GM18507 (cell line): ENCODE measurements at regions not wholly inside any gene's neighbourhood (a gene's known extent, or its start where the extent isn't known, plus 50 kb on each side); places are given as distances from the start of the nearest gene placed in this dataset.
A peak's percentile ranks its signal among the peaks of the same experiment; 100 is the strongest.

Experiments used
- DNase-seq: peaks from one replicate; pipeline ENCODE4 v3.0.0; 2011; ENCODE audit warnings: low read depth; ENCODE audit not compliant: insufficient read length; ENCODE audit errors: extremely low spot score
- FAIRE-seq: peaks from 2 replicates; lab custom pipeline; 2011; peaks lifted over from hg19 to GRCh38; lab: Jason Lieb, UNC

DNA sequence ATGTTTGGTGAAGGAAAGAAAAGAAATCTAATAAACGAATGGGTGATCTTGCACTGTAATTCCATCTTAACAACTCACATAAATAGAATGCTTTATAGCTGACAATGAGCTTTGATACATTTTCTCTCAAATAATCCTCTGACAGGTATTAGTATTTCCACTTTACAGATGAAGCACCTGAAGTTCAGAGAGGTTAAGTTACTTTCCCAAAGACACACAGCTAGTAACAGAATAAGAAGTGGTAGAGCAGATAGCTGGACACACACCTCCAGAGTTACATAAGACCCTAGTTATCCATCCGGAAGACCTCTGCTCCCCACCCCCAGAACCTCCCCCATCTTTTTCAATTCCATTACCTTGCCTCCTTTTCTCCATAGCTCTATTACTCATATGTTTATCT, 213.3 kb upstream of the ZC3H12A start:
- no peak for FAIRE-seq
- DNase-seq, result no peak

DNA sequence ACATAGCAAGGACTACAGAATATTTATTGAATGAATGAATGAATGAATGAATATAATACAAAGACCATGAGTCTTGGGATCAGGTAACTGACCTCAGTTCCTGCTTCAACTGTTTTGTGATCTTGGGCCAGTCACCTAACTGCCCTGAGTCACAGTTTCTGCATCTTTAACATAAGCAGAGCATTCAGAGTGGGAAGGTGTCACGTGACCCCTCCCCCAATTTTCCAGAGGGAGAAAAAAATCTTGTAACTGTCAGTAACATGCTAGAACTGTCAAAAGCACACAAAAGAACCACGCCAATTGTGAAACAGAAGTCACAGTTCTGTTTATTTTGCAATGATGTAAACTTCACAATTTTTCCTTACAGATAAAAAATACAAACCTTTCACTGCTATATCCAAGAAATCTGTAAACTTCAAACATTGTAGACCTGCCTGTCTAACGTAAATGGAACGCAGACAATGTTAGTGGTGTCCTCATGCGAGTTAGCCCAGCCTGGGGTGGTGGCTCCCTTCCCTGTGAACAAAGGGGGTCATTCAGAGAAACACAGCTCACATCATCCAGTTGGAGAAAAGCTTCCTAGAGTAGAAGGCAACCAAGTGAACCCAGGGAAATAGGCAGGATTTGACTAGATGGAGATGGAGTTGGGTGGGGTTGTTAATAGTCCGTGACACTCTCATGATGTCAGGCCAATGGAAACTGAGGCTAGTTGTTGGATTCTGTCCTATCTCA, 211.8 kb upstream of the ZC3H12A start:
- no peak for DNase-seq
- FAIRE-seq, result no peak

DNA sequence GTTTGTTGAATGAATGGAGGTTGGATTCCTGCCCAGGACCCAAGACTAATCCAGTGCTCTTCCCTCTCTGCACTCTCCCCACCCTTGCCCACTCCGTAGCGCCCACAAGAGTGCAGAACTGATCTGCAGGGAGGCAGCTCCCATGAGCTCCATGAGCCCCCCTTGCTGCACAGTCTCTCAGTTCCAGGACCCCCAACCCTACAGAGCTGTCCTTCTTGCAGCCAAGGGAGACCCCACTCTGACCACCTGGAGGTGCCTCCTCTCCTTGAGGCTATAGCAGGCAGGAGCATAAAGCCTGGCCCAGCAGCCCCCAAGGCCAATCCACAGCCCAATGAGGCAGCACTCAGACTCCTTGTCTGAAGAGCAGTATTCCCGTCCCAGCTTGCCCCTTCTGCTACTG, 209.2 kb upstream of the ZC3H12A start:
- DNase-seq (no peak), FAIRE-seq (no peak)

DNA sequence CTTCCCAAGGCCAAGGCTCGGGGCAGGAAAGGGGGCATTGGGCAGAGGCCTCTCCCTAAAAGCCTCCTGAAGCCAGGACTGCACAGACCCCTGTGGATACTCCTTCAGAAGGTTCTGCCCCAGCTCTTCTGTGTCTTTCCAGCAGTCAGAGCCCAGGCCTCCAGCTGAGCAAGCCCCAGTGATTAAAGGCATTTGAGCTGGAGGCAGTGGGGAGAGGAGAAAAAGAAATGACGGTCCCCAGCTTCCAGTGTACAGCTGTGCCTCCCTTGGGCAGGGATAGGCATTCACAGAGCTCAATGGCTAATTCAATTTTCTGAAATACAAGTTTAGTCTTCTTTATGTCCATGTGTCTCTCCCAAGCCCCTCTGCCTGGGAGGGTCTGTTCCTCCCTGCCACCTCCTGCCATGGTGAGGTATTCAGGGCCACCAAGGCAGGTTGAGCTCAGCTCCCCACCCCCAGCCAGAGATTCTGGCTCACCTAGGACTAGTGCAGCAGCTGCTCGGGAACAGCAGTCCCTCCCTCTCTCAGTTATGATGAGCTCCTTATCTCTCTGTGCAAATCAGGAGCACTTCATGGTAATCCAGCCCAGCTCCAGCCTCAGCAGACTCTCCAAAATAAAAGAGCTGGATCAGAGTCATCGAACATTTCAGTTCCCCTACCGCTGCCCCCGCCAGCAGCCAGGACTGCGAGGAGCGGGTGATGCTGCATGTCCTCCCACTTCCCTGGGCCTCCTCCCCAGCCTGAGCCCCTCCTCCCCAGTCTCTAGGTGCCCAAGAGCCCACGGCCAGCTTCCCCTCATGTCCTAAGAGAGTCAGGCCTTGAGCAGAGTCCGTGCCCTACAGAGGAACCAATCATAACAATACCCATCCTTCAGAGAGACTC, 208.4 kb upstream of the ZC3H12A start:
- FAIRE-seq, result no peak
- DNase-seq, result no peak

DNA sequence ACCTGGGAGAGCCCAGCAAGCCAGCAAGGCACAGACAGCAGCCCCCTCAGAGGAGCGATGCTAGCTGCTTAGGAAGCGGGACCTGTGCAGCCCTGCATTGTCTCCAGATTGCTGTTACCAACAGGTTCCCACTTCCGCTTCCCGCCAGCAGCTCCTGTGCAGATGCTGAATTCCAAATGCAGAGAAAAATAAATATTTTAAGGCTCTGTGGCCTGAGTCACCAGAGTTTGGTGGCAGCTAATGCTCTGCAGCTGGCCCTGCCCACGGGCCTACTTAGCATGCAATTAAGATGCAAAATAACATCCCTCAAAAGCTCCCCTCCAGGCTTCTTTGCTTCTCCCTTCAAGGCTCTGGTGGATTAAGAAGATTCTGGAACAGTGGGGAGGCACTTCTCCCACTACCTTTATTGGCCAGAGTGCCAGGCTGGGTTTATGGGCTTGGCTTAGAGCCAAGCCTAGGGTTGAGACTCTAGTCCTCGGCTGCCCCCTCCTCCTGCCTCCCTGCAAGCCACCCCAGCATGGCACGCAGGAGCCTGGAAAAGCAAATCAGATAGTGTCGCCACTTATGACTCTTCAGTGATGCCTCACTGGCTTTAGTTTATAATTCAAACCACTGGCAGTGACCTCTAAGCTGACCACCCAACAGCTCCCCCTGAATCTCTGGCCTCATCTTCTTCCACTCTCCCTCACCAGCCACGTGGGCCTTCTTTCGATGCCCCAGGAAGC, 207.1 kb upstream of the ZC3H12A start:
- DNase-seq (no peak), FAIRE-seq (no peak)

DNA sequence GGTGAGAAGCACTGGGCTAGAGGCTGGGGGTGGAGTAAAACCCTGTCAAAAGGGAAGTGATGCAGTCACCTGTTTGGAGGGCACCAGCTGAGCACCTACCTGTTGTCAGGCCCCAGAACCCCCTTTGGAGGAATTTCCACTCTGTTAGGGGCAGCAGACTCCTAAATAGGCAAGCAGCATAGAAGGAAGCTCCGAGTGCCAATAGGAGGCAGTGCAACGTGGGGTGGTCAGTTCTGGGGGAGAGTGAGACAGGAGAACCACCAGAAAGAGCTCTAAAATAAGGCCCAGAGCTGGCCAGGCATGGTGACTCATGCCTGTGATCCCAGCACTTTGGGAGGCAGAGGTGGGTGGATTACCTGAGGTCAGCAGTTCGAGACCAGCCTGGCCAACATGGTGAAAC, 203.7 kb upstream of the ZC3H12A start:
- FAIRE-seq (no peak), DNase-seq (no peak)

DNA sequence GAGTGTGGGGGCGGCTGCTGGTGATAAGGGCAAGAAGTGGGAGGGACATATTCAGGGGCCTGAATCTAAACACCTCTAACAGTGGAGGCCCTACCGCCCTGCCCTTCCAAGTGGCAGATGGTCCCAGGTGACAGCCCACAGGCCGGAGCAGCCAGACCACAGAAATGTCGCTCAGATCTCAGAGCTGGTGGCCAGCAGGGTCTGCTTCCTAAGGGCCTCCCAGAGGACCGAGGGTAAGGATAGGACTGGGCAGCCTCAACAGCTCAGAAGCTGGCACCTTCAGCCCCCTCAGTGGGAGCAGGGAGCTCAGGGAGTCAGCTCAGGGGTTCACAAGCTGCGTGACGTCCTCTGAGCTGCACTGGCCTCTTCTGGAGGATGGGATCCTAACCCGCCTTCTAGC, 201.8 kb upstream of the ZC3H12A start:
- DNase-seq (no peak), FAIRE-seq (no peak)

DNA sequence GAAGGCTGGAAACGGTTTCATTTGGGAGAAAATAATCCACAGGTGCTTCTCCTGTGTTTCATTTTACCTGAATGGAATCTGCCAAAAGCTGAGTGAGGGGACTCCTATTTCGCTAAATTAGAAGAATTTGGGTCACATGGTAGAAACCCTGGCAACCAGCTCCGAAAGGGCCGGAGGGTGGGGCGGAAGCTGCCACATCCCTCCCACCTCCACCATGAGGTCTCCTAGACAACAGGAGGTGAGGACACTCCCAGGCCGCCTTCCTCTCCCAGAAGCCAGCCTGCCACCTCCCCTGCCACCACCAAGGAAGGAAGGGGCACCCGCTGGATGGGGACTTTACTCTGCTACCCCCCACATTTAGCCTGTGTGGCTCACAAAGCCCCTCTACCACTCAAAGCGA, 199.9 kb upstream of the ZC3H12A start:
- DNase-seq (no peak), FAIRE-seq (no peak)

DNA sequence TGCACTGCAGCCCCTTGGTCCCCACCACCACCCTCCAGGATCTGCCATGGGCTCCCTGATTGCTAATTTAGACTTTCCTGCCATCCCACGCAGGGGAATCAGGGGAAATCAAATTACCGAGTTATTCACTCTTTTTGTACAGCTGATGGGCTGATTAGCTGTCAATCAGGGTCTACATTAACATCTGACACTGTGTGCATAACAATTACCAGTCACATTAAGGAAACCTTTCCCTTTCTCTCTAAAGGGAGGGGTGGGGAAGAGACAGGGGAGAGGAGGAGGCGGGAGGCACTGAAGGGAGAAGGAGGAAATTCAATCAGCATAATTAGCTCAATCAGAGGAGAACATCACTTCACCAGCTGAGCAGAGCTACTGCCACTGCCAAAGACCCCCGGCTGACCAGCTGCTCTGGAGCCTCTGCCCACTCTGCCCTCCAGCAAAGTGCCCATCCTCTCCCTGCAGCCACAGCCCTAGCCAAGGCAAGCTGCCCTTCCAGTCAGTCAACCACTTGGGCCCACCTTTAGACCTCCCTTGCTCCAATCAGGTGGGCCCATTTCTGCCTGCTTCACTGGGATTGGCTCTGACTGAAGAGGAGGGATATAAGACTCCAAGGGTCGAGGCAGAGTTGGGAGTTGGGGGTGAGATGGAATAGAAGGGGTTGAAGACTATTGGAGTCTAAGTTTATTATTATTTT, 199.3 kb upstream of the ZC3H12A start:
- DNase-seq, result no peak
- no peak for FAIRE-seq

DNA sequence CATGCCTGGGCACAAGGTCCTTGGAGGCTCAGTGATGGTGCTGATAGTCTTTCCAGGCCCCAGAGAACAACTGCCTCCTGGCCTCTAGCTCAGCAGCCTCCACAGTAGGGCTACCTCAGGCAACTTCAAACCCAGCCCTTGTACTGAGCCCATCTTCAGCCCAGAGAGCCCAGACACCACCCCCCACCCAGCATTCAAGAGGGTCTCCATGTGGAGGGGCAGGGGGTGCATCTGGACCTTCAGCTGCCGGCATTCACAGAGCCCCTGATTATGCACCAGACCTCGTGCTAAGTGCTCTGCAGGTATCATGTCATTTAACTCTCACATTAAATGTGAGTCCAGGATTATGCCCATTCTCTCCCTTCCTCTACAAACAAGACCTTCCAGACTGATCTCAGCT, 197.0 kb upstream of the ZC3H12A start:
- DNase-seq, result no peak
- FAIRE-seq, result no peak

DNA sequence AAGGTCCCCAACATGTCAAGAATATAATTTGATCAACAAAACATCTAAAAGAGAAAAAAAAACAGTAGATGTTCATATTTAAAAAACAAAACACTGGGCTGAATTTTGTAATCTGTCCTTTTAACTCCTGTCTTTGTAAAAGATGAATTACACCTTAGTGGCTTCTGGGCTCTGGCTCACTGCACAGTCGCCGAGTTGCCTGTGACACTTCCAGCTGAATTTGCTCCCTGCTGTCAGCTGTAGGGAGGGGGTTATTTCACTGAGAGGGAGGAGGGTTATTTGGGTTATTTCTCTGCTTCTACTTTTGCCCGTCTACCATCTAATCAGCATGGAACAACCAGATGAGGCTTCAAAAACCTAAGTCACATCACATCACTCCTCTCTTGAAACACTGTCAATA, 193.0 kb upstream of the ZC3H12A start:
- no peak for DNase-seq
- no peak for FAIRE-seq

DNA sequence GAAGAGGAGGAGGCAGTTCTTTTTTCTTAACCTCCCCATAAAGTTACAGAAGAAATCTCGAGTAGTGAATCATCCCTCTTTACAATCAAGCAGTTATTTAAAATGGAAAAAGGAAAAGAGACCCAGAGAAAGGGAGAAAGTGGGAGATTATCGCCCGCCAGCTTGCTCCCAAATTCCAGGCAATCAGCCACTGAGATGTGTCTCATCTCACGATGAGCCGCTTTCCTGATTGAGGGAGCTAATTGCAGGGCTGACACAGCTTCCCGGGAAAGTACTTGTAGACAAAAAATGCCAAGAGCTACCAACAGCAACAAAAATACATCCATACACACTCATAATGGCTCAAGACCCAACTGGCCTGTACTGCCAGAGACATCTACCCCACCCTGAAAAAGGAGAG, 191.6 kb upstream of the ZC3H12A start:
- FAIRE-seq (no peak), DNase-seq (no peak)

DNA sequence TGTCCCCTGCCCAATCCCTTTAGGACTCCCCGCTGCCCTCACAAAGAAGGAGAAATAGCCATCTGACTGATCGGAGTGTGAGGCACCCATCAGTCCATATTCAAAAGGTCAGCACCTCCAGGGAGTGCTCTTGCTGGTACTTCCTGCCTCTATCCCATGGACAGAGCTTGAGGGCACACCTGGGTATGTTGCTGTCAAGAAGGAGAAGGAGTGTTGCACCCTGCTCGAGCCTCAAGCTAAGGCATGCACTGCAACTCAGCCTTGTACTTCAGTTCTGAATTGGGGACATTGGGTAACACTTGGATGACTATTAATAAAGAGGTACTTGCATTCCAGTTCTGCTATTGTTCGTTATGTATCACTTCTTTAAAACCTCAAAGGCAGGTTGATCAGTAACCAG, 190.3 kb upstream of the ZC3H12A start:
- FAIRE-seq (no peak), DNase-seq (no peak)

DNA sequence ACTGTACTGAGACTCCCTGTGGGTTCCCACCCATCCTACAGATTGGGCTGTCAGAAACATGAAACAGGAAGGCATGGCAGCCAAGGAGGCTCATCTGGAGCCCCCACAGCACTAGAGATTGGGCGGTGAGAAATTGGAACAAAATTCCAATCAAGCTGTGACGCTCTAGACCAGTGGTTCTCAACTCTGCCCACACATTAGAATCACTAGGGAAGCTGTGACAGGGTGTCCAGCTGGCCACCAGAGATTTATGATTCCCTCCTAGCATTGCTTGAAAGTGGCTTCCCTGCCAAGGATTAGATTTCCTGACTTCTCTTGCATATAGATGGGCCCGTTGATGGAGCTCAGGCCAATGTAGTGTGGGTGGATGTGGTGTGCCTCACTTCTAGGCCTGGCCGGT, 187.5 kb upstream of the ZC3H12A start:
- FAIRE-seq, result no peak
- DNase-seq, result no peak

DNA sequence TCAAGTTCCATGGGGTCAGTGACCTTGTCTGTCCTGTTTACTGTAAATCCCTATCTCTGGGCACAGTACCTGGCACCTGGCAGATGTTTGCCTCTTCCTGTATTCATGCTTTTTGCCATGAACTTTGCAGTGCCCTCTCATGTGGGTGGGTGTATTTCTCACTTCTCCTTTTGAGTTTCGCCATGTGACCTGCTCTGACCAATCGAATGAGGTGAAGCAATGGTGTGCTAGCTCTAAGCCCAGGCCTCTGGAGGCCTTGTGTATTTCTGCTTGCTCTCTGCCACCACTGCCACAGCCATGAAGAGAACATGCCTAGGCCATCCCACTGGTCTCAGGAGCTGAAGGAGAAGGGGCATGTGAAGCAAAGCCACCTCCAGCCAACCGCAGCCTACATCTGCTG, 185.5 kb upstream of the ZC3H12A start:
- FAIRE-seq (peak; percentile 99), DNase-seq (peak; percentile 77)

DNA sequence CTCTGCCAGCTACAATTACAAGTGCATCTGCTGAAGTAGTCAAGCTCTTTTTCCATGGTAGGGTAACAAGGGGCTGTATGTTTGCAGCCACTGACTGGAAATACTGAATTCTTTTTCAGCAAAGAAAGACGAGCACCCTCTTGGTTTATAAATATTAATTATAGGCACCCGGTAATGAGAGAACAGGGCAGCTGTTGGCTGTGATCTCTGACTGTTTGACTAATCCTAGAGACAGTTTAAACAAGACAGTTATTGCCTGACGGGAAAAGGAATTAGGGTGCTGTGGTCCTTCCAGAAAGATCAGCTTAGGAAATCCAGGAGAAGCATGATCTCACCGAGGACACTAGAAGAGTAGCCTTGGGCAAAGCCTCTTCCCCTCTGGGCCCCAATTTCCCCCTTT, 183.7 kb upstream of the ZC3H12A start:
- no peak for FAIRE-seq

DNA sequence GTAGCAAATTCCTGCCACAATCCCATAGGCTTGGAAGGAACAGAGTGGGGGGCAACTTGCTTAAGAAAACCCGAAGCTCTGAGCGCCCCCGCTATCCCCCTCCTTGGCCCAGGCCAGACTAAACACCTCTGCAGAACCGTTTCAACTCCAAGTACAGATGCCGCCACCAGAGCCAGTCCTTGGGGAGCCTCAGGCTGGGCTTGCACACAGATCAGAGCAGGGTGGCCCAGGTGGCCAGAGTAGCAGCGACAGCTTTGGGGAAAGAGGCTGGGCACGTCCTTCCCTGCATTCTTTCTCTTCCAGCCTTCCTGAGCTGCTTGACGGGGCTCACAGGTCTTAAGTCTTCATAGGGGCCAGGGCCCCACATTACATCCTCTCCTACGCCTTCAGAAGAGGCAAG, 181.6 kb upstream of the ZC3H12A start:
- no peak for DNase-seq
- FAIRE-seq, result no peak

More for the DNA sequence above, 183.7 kb upstream of the ZC3H12A start:
- no peak for DNase-seq

DNA sequence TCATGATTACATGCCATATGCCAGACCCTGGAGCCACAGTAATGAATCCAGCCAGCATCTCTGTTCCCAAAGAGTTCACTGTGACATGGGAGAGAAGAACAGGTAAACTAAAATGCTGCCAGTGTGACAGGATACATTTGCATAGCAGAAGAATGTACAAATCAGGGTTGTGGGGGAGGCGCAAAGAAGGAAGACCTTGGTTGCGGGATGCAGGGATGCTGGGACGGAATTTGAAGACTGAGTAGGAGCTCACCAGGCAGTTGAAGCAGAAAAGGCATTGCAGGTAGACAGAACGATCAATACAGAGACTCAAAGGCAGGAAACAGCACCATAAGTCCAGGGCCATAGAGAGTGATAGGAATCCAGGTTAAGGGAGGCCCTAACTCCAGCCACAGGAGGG, 180.3 kb upstream of the ZC3H12A start:
- FAIRE-seq (no peak), DNase-seq (no peak)

DNA sequence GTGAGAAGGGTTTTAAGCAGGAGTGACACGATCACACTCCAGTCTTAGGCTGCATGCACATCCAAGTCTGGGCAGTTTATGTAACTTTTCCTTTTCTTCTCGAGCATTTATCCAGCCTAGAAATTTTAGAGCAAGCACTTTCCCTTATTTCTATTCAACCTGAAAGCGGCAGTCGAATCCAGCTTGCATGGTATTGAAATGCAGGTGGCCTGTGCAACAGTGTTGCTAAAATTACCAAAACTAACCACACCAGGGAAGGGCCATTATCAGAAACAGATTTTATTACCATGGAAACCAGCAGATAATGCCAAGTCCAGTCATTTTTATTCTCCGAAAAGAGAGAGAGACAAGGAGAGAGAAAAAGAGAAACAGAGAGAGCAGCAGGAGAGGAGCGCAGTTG, 179.9 kb upstream of the ZC3H12A start:
- no peak for DNase-seq
- no peak for FAIRE-seq

DNA sequence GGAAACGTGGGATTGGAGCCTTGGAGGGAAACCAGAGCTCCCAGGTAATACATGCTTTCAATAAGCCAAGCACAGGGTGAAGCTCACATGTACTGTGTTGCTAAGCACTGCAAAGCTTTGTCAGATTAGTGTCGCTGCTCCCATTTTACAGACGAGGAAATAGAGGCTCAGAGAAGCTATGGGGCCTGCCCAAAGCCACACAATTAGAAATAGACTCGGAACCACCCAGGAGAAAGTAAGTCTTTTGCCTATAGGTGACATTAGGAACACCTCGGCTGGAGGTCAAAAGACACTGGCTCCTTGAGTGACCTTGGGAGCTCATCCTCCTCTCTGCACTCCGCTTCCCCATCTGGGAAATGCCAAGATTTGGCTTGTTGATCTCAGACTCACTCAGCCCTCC, 175.6 kb upstream of the ZC3H12A start:
- FAIRE-seq (no peak), DNase-seq (no peak)
